A549 (cell line): ENCODE measurements at regions not wholly inside any gene's neighbourhood (a gene's known extent, or its start where the extent isn't known, plus 50 kb on each side); places are given as distances from the start of the nearest gene placed in this dataset.

Experiments
- BCL3 ChIP-seq: fragments of >200 bp; sonication (Bioruptor Twin); formaldehyde crosslinking; IDR thresholded peaks from 3 replicates; pipeline ENCODE4 v1.6.1; 2016
- BHLHE40 ChIP-seq: IDR thresholded peaks from 2 replicates; pipeline ENCODE4 v1.6.1; 2012; ENCODE audit warnings: low read depth, low read length, inconsistent platforms
- CBX8 ChIP-seq: fragments of 200-600 bp; sonication (generic); IDR thresholded peaks from 2 replicates; pipeline ENCODE4 v1.6.1; 2016
- CEBPB ChIP-seq, 2 experiments: fragments of >200 bp in 1 of 2; sonication (Bioruptor Twin) in 1 of 2; formaldehyde crosslinking in 1 of 2; IDR thresholded peaks; 2 replicates each; pipeline ENCODE4 v1.6.1; 2012 to 2016
- EP300 ChIP-seq, 2 experiments: fragments of >200 bp; sonication (Bioruptor Twin); formaldehyde crosslinking; IDR thresholded peaks; 2 replicates in 1 of 2; 3 replicates in 1 of 2; pipeline ENCODE4 v1.6.1; 2016 to 2017
- HOXA7 ChIP-seq: fragments of 250-450 bp; sonication (Bioruptor Pico); IDR thresholded peaks from 2 replicates; pipeline ENCODE4 v1.5.0; 2020; ENCODE audit warnings: mild to moderate bottlenecking, moderate library complexity
- MAFK ChIP-seq: fragments of 450-650 bp; IDR thresholded peaks from 2 replicates; pipeline ENCODE4 v1.6.1; 2014; ENCODE audit not compliant: partially characterized antibody
- NR3C1 ChIP-seq: fragments of >200 bp; sonication (Bioruptor Twin); formaldehyde crosslinking; IDR thresholded peaks from 3 replicates; pipeline ENCODE4 v1.6.1; 2017
- POLR2A ChIP-seq: IDR thresholded peaks from 2 replicates; pipeline ENCODE4 v1.6.1; 2012; ENCODE audit warnings: mild to moderate bottlenecking, low read length
- RNF2 ChIP-seq: fragments of 200-600 bp; sonication (generic); IDR thresholded peaks from 2 replicates; pipeline ENCODE4 v1.6.1; 2016; ENCODE audit warnings: low read depth, mild to moderate bottlenecking, antibody characterized with exemption, moderate library complexity, borderline replicate concordance
- TF ChIP-seq, protein P1 (sequence below): fragments of >200 bp; sonication (Bioruptor Twin); formaldehyde crosslinking; IDR thresholded peaks from 3 replicates; pipeline ENCODE4 v1.5.1; 2016
- TF ChIP-seq, protein P2 (sequence below): fragments of 450-650 bp; IDR thresholded peaks from 2 replicates; pipeline ENCODE4 v1.6.1; 2014; ENCODE audit warnings: antibody characterized with exemption

GRCh38 chr9:19694601-19695000 lies 94.2 kb downstream of the SLC24A2 start:
- TF ChIP-seq CEBPB (IDR thresholded peaks at IDR 0.05) (no peak), CBX8 (no peak), MAFK (no peak), BCL3 (no peak), RNF2 (no peak), POLR2A (no peak), EP300 (IDR thresholded peaks at IDR 0.05) (no peak), NR3C1 (no peak), BHLHE40 (no peak), HOXA7 (CRISPR knock-in tag) (no peak)
- TF ChIP-seq, protein P1, sequence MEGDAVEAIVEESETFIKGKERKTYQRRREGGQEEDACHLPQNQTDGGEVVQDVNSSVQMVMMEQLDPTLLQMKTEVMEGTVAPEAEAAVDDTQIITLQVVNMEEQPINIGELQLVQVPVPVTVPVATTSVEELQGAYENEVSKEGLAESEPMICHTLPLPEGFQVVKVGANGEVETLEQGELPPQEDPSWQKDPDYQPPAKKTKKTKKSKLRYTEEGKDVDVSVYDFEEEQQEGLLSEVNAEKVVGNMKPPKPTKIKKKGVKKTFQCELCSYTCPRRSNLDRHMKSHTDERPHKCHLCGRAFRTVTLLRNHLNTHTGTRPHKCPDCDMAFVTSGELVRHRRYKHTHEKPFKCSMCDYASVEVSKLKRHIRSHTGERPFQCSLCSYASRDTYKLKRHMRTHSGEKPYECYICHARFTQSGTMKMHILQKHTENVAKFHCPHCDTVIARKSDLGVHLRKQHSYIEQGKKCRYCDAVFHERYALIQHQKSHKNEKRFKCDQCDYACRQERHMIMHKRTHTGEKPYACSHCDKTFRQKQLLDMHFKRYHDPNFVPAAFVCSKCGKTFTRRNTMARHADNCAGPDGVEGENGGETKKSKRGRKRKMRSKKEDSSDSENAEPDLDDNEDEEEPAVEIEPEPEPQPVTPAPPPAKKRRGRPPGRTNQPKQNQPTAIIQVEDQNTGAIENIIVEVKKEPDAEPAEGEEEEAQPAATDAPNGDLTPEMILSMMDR = no peak
- TF ChIP-seq, protein P2, sequence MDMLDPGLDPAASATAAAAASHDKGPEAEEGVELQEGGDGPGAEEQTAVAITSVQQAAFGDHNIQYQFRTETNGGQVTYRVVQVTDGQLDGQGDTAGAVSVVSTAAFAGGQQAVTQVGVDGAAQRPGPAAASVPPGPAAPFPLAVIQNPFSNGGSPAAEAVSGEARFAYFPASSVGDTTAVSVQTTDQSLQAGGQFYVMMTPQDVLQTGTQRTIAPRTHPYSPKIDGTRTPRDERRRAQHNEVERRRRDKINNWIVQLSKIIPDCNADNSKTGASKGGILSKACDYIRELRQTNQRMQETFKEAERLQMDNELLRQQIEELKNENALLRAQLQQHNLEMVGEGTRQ = no peak
